ENCODE measurements at regions not wholly inside any gene's neighbourhood (a gene's known extent, or its start where the extent isn't known, plus 50 kb on each side); places are given as distances from the start of the nearest gene placed in this dataset.

GRCh38 chr20:4490606-4491280, 195.5 kb upstream of the PRNP start:
- H3K27ac ChIP-seq (ENCODE audit: insufficient read depth, low read length): no peak overlapping the region
- H3K4me2 ChIP-seq (ENCODE audit: extremely low read depth, insufficient read depth, low read length): no peak overlapping the region
- no peak for TF ChIP-seq EZH2 (IDR thresholded peaks at IDR 0.05; ENCODE audit: low read length, missing control alignments)
- no peak for TF ChIP-seq CTCF (conservative IDR thresholded peaks at IDR 0.05 in 1 of 2, IDR thresholded peaks at IDR 0.05 in 1 of 2; ENCODE audit: low read depth in 1 of 2, low read length in 2 of 2)

GRCh38 chr20:4490045-4490444, 196.2 kb upstream of the PRNP start:
- Histone ChIP-seq H3K27me3 (ENCODE audit: control insufficient read depth, insufficient read depth, low read length) (no peaks in the 10 kb centered on the region), H3K36me3 (ENCODE audit: control insufficient read depth, insufficient read depth, low read length) (no peaks in the 10 kb centered on the region), H4K20me1 (ENCODE audit: control insufficient read depth, extremely low read depth, insufficient read depth, low read length) (no peaks in the 10 kb centered on the region), H3K79me2 (ENCODE audit: control insufficient read depth, insufficient read depth, low read length) (no peaks in the 10 kb centered on the region), H3K4me2 (ENCODE audit: extremely low read depth, insufficient read depth, low read length) (no peak overlapping the region), H3K4me1 (ENCODE audit: control insufficient read depth, extremely low read depth, insufficient read depth, low read length) (peaks cover 8% of the 10 kb centered on the region), H3K27ac (ENCODE audit: insufficient read depth, low read length) (no peak overlapping the region), H3K9ac (ENCODE audit: insufficient read depth, low read length) (no peak overlapping the region), H2AFZ (ENCODE audit: low read length) (no peak overlapping the region), H3K4me3 (replicated peaks in 1 of 4; ENCODE audit: control extremely low read depth in 1 of 4, insufficient read depth in 1 of 4, low read depth in 3 of 4, low read length in 4 of 4) (no peak overlapping the region), H3K9me3 (ENCODE audit: control insufficient read depth, insufficient read depth, low read depth, low read length) (no peaks in the 10 kb centered on the region)
- DNase-seq (ENCODE audit: low read depth in 2 of 2): no peak
- TF ChIP-seq EZH2 (IDR thresholded peaks at IDR 0.05; ENCODE audit: low read length, missing control alignments): no peak
- no peak for TF ChIP-seq CTCF (conservative IDR thresholded peaks at IDR 0.05 in 1 of 2, IDR thresholded peaks at IDR 0.05 in 1 of 2; ENCODE audit: low read depth in 1 of 2, low read length in 2 of 2)

More at GRCh38 chr20:4490606-4491280, 195.5 kb upstream of the PRNP start:
- Histone ChIP-seq H3K27me3 (ENCODE audit: control insufficient read depth, insufficient read depth, low read length) (no peaks in the 10 kb centered on the region), H3K9me3 (ENCODE audit: control insufficient read depth, insufficient read depth, low read depth, low read length) (no peaks in the 10 kb centered on the region), H3K4me1 (ENCODE audit: control insufficient read depth, extremely low read depth, insufficient read depth, low read length) (peaks cover 8% of the 10 kb centered on the region), H3K9ac (ENCODE audit: insufficient read depth, low read length) (no peak overlapping the region), H3K4me3 (replicated peaks in 1 of 4; ENCODE audit: control extremely low read depth in 1 of 4, insufficient read depth in 1 of 4, low read depth in 3 of 4, low read length in 4 of 4) (no peak overlapping the region), H3K79me2 (ENCODE audit: control insufficient read depth, insufficient read depth, low read length) (no peaks in the 10 kb centered on the region), H2AFZ (ENCODE audit: low read length) (no peak overlapping the region), H4K20me1 (ENCODE audit: control insufficient read depth, extremely low read depth, insufficient read depth, low read length) (no peaks in the 10 kb centered on the region), H3K36me3 (ENCODE audit: control insufficient read depth, insufficient read depth, low read length) (no peaks in the 10 kb centered on the region)
- peak in 1 of 2 donors; percentile 62 for DNase-seq (ENCODE audit: low read depth in 2 of 2)

DNA sequence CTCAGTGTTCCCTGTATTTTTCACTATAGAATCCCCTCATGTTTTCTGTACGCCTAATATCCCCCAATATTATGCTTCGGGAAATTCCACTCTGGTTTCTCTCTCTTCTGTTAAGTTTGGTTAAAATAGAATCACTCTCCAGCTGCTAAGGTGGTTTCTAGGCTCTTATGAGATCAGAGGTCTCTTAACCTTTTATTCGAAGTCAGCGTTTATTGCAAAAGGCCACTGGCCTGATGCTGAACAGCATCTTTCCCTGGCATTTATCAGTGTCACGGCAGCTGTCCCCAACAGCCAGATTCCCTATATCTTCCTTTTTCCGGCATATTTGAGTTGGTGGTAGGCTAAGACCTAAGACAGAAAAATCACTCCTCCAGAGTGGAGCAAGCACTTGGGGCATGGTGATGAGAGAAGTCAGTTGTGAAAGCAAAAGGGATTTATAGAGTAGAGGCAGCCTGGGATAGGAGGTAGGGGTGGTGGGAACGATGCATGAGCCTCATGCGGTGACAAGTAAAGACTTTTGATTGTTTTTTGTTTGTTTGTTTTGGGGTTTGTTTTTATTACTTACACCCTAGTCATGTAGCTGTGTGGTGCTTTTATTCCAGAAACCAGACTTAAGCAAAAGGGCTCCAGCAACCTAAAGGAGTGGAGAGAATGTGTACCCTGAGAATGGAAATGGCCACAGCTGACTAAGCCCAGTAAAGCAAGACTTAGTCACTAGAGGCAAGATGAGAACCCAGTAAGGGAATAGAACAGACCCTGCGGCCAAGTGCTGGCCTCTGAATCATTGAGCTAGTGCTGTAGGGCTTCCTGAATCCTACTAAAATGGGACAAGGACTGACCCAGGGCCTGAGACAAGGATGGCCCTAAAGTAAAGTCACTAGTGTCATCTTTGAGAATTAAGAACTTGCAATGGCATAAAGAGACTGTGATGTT, 197.6 kb upstream of the PRNP start:
- H3K4me2 ChIP-seq (ENCODE audit: extremely low read depth, insufficient read depth, low read length): no peak overlapping the region
- H3K27ac ChIP-seq (ENCODE audit: insufficient read depth, low read length): no peak overlapping the region
- no peak overlapping the region for H3K4me3 ChIP-seq (replicated peaks in 1 of 4; ENCODE audit: control extremely low read depth in 1 of 4, insufficient read depth in 1 of 4, low read depth in 3 of 4, low read length in 4 of 4)
- H2AFZ ChIP-seq (ENCODE audit: low read length): no peak overlapping the region
- DNase-seq (ENCODE audit: low read depth in 2 of 2): peak; percentile 59 to 78
- no peaks in the 10 kb centered on the region for H3K9me3 ChIP-seq (ENCODE audit: control insufficient read depth, insufficient read depth, low read depth, low read length)
- no peaks in the 10 kb centered on the region for H4K20me1 ChIP-seq (ENCODE audit: control insufficient read depth, extremely low read depth, insufficient read depth, low read length)
- no peaks in the 10 kb centered on the region for H3K79me2 ChIP-seq (ENCODE audit: control insufficient read depth, insufficient read depth, low read length)
- H3K36me3 ChIP-seq (ENCODE audit: control insufficient read depth, insufficient read depth, low read length): no peaks in the 10 kb centered on the region
- peaks cover 13% of the 10 kb centered on the region for H3K4me1 ChIP-seq (ENCODE audit: control insufficient read depth, extremely low read depth, insufficient read depth, low read length)
- TF ChIP-seq CTCF (conservative IDR thresholded peaks at IDR 0.05 in 1 of 2, IDR thresholded peaks at IDR 0.05 in 1 of 2; ENCODE audit: low read depth in 1 of 2, low read length in 2 of 2) (no peak), EZH2 (IDR thresholded peaks at IDR 0.05; ENCODE audit: low read length, missing control alignments) (no peak)
- H3K27me3 ChIP-seq (ENCODE audit: control insufficient read depth, insufficient read depth, low read length): no peaks in the 10 kb centered on the region
- H3K9ac ChIP-seq (ENCODE audit: insufficient read depth, low read length): no peak overlapping the region

Measured in fibroblast of lung (primary cell).